ENCODE measurements at regions not wholly inside any gene's neighbourhood (a gene's known extent, or its start where the extent isn't known, plus 50 kb on each side); places are given as distances from the start of the nearest gene placed in this dataset.

GRCh38 chr6:113513086-113513485 lies 344.1 kb upstream of the MARCKS start:
- Mint-ChIP-seq H3K4me1 (no peaks in the 10 kb centered on the region), H3K36me3 (no peaks in the 10 kb centered on the region), H3K9me3 (peaks cover 0 to 5% (median 1%) of the 10 kb centered on the region in 3 donors), H3K4me3 (no peak overlapping the region), H3K27ac (no peak overlapping the region), H3K27me3 (peaks cover 0 to 12% of the 10 kb centered on the region in 2 donors)
- ChIA-PET CTCF (no interaction called here), POLR2A (no interaction called here)
- DNase-seq = no peak
- Histone ChIP-seq H3K36me3 (ENCODE audit: control insufficient read depth in 2 of 2, extremely low read depth in 1 of 2, insufficient read depth in 1 of 2, low read length in 1 of 2) (no peaks in the 10 kb centered on the region), H3K27me3 (replicated peaks in 1 of 2; ENCODE audit: control insufficient read depth in 2 of 2, extremely low read depth in 1 of 2, insufficient read depth in 2 of 2, low read length in 1 of 2) (peaks cover 0 to 2% of the 10 kb centered on the region in 2 experiments), H3K4me3 (ENCODE audit: control insufficient read depth in 1 of 2, extremely low read depth in 1 of 2, low read length in 1 of 2) (no peak overlapping the region), H3K9me3 (no peaks in the 10 kb centered on the region), H3K27ac (ENCODE audit: low read length) (no peak overlapping the region), H3K4me1 (ENCODE audit: control insufficient read depth in 1 of 2, extremely low read depth in 1 of 2, insufficient read depth in 2 of 2, low read length in 2 of 2) (no peaks in the 10 kb centered on the region)
- ATAC-seq (replicated peaks in 1 of 4) = no peak
- 83% methylated on average over 2 of the region's 4 CpGs for WGBS (ENCODE audit: insufficient coverage)

GRCh38 chr6:113522376-113522775 lies 334.8 kb upstream of the MARCKS start:
- WGBS (ENCODE audit: insufficient coverage) = no CpG with 5 or more reads among the region's 1 CpG
- Histone ChIP-seq H3K27ac (ENCODE audit: low read length) (no peak overlapping the region), H3K4me1 (ENCODE audit: control insufficient read depth in 1 of 2, extremely low read depth in 1 of 2, insufficient read depth in 2 of 2, low read length in 2 of 2) (no peaks in the 10 kb centered on the region), H3K36me3 (ENCODE audit: control insufficient read depth in 2 of 2, extremely low read depth in 1 of 2, insufficient read depth in 1 of 2, low read length in 1 of 2) (no peaks in the 10 kb centered on the region), H3K9me3 (no peaks in the 10 kb centered on the region), H3K27me3 (replicated peaks in 1 of 2; ENCODE audit: control insufficient read depth in 2 of 2, extremely low read depth in 1 of 2, insufficient read depth in 2 of 2, low read length in 1 of 2) (no peaks in the 10 kb centered on the region), H3K4me3 (ENCODE audit: control insufficient read depth in 1 of 2, extremely low read depth in 1 of 2, low read length in 1 of 2) (no peak overlapping the region)
- POLR2A ChIA-PET = no interaction called here
- H3K9me3 Mint-ChIP-seq = no peaks in the 10 kb centered on the region
- H3K27me3 Mint-ChIP-seq = no peaks in the 10 kb centered on the region
- CTCF ChIA-PET = no interaction called here
- DNase-seq (no peak), ATAC-seq (replicated peaks in 1 of 4) (no peak)
- no peaks in the 10 kb centered on the region for H3K36me3 Mint-ChIP-seq
- no peak overlapping the region for H3K27ac Mint-ChIP-seq
- H3K4me3 Mint-ChIP-seq = no peak overlapping the region
- no peaks in the 10 kb centered on the region for H3K4me1 Mint-ChIP-seq

GRCh38 chr6:113524826-113525225 lies 332.3 kb upstream of the MARCKS start:
- Mint-ChIP-seq H3K27me3 (no peaks in the 10 kb centered on the region), H3K36me3 (no peaks in the 10 kb centered on the region), H3K27ac (no peak overlapping the region), H3K9me3 (no peaks in the 10 kb centered on the region), H3K4me1 (no peaks in the 10 kb centered on the region), H3K4me3 (no peak overlapping the region)
- H3K4me3 ChIP-seq (ENCODE audit: control insufficient read depth in 1 of 2, extremely low read depth in 1 of 2, low read length in 1 of 2) = no peak overlapping the region
- no peaks in the 10 kb centered on the region for H3K27me3 ChIP-seq (replicated peaks in 1 of 2; ENCODE audit: control insufficient read depth in 2 of 2, extremely low read depth in 1 of 2, insufficient read depth in 2 of 2, low read length in 1 of 2)
- WGBS (ENCODE audit: insufficient coverage) = 83% methylated on average over 1 of the region's 1 CpG
- H3K4me1 ChIP-seq (ENCODE audit: control insufficient read depth in 1 of 2, extremely low read depth in 1 of 2, insufficient read depth in 2 of 2, low read length in 2 of 2) = no peaks in the 10 kb centered on the region
- POLR2A ChIA-PET = no interaction called here
- no peak overlapping the region for H3K27ac ChIP-seq (ENCODE audit: low read length)
- no peaks in the 10 kb centered on the region for H3K36me3 ChIP-seq (ENCODE audit: control insufficient read depth in 2 of 2, extremely low read depth in 1 of 2, insufficient read depth in 1 of 2, low read length in 1 of 2)
- ATAC-seq (replicated peaks in 1 of 4) = no peak
- CTCF ChIA-PET = no interaction called here
- no peak for DNase-seq
- no peaks in the 10 kb centered on the region for H3K9me3 ChIP-seq

- H3K36me3 Mint-ChIP-seq = no peaks in the 10 kb centered on the region
- POLR2A ChIA-PET = no interaction called here
- no peaks in the 10 kb centered on the region for H3K9me3 Mint-ChIP-seq
- Histone ChIP-seq H3K27ac (ENCODE audit: low read length) (no peak overlapping the region), H3K27me3 (replicated peaks in 1 of 2; ENCODE audit: control insufficient read depth in 2 of 2, extremely low read depth in 1 of 2, insufficient read depth in 2 of 2, low read length in 1 of 2) (no peaks in the 10 kb centered on the region), H3K9me3 (no peaks in the 10 kb centered on the region), H3K4me3 (ENCODE audit: control insufficient read depth in 1 of 2, extremely low read depth in 1 of 2, low read length in 1 of 2) (no peak overlapping the region), H3K36me3 (ENCODE audit: control insufficient read depth in 2 of 2, extremely low read depth in 1 of 2, insufficient read depth in 1 of 2, low read length in 1 of 2) (no peaks in the 10 kb centered on the region), H3K4me1 (ENCODE audit: control insufficient read depth in 1 of 2, extremely low read depth in 1 of 2, insufficient read depth in 2 of 2, low read length in 2 of 2) (no peaks in the 10 kb centered on the region)
- H3K27ac Mint-ChIP-seq = no peak overlapping the region
- ATAC-seq (replicated peaks in 1 of 4) (no peak), DNase-seq (no peak)
- no peaks in the 10 kb centered on the region for H3K27me3 Mint-ChIP-seq
- no CpG with 5 or more reads among the region's 1 CpG for WGBS (ENCODE audit: insufficient coverage)
- H3K4me1 Mint-ChIP-seq = no peaks in the 10 kb centered on the region
- CTCF ChIA-PET = no interaction called here
- H3K4me3 Mint-ChIP-seq = no peak overlapping the region
Observed at GRCh38 chr6:113526553-113526952, 330.6 kb upstream of the MARCKS start.

- DNase-seq = no peak
- H3K27ac ChIP-seq (ENCODE audit: low read length) = no peak overlapping the region
- Mint-ChIP-seq H3K9me3 (no peaks in the 10 kb centered on the region), H3K27ac (no peak overlapping the region), H3K4me3 (no peak overlapping the region), H3K4me1 (no peaks in the 10 kb centered on the region), H3K27me3 (no peaks in the 10 kb centered on the region), H3K36me3 (no peaks in the 10 kb centered on the region)
- H3K27me3 ChIP-seq (replicated peaks in 1 of 2; ENCODE audit: control insufficient read depth in 2 of 2, extremely low read depth in 1 of 2, insufficient read depth in 2 of 2, low read length in 1 of 2) = no peaks in the 10 kb centered on the region
- H3K4me1 ChIP-seq (ENCODE audit: control insufficient read depth in 1 of 2, extremely low read depth in 1 of 2, insufficient read depth in 2 of 2, low read length in 2 of 2) = no peaks in the 10 kb centered on the region
- H3K9me3 ChIP-seq = no peaks in the 10 kb centered on the region
- POLR2A ChIA-PET = no interaction called here
- no peaks in the 10 kb centered on the region for H3K36me3 ChIP-seq (ENCODE audit: control insufficient read depth in 2 of 2, extremely low read depth in 1 of 2, insufficient read depth in 1 of 2, low read length in 1 of 2)
- H3K4me3 ChIP-seq (ENCODE audit: control insufficient read depth in 1 of 2, extremely low read depth in 1 of 2, low read length in 1 of 2) = no peak overlapping the region
- ATAC-seq (replicated peaks in 1 of 4) = no peak
- CTCF ChIA-PET = no interaction called here
- 100% methylated on average over 1 of the region's 3 CpGs for WGBS (ENCODE audit: insufficient coverage)
Observed at GRCh38 chr6:113526995-113527394, 330.1 kb upstream of the MARCKS start.

- no peaks in the 10 kb centered on the region for H3K27me3 ChIP-seq (replicated peaks in 1 of 2; ENCODE audit: control insufficient read depth in 2 of 2, extremely low read depth in 1 of 2, insufficient read depth in 2 of 2, low read length in 1 of 2)
- POLR2A ChIA-PET = no interaction called here
- Mint-ChIP-seq H3K4me3 (no peak overlapping the region), H3K9me3 (no peaks in the 10 kb centered on the region), H3K36me3 (no peaks in the 10 kb centered on the region), H3K27me3 (no peaks in the 10 kb centered on the region), H3K4me1 (no peaks in the 10 kb centered on the region), H3K27ac (no peak overlapping the region)
- H3K36me3 ChIP-seq (ENCODE audit: control insufficient read depth in 2 of 2, extremely low read depth in 1 of 2, insufficient read depth in 1 of 2, low read length in 1 of 2) = no peaks in the 10 kb centered on the region
- WGBS (ENCODE audit: insufficient coverage) = no CpG with 5 or more reads among the region's 3 CpGs
- no peak overlapping the region for H3K4me3 ChIP-seq (ENCODE audit: control insufficient read depth in 1 of 2, extremely low read depth in 1 of 2, low read length in 1 of 2)
- H3K4me1 ChIP-seq (ENCODE audit: control insufficient read depth in 1 of 2, extremely low read depth in 1 of 2, insufficient read depth in 2 of 2, low read length in 2 of 2) = no peaks in the 10 kb centered on the region
- no peaks in the 10 kb centered on the region for H3K9me3 ChIP-seq
- ATAC-seq (replicated peaks in 1 of 4) (no peak), DNase-seq (no peak)
- no peak overlapping the region for H3K27ac ChIP-seq (ENCODE audit: low read length)
- CTCF ChIA-PET = no interaction called here
Observed at GRCh38 chr6:113528111-113528510, 329.0 kb upstream of the MARCKS start.

- H3K27me3 Mint-ChIP-seq = no peaks in the 10 kb centered on the region
- ATAC-seq (replicated peaks in 1 of 4) (no peak), DNase-seq (no peak)
- H3K9me3 ChIP-seq = no peaks in the 10 kb centered on the region
- no peaks in the 10 kb centered on the region for H3K9me3 Mint-ChIP-seq
- H3K4me1 Mint-ChIP-seq = no peaks in the 10 kb centered on the region
- H3K36me3 ChIP-seq (ENCODE audit: control insufficient read depth in 2 of 2, extremely low read depth in 1 of 2, insufficient read depth in 1 of 2, low read length in 1 of 2) = no peaks in the 10 kb centered on the region
- ChIA-PET CTCF (no interaction called here), POLR2A (no interaction called here)
- no peaks in the 10 kb centered on the region for H3K4me1 ChIP-seq (ENCODE audit: control insufficient read depth in 1 of 2, extremely low read depth in 1 of 2, insufficient read depth in 2 of 2, low read length in 2 of 2)
- no peaks in the 10 kb centered on the region for H3K27me3 ChIP-seq (replicated peaks in 1 of 2; ENCODE audit: control insufficient read depth in 2 of 2, extremely low read depth in 1 of 2, insufficient read depth in 2 of 2, low read length in 1 of 2)
- H3K27ac Mint-ChIP-seq = no peak overlapping the region
- no peaks in the 10 kb centered on the region for H3K36me3 Mint-ChIP-seq
- no peak overlapping the region for H3K4me3 ChIP-seq (ENCODE audit: control insufficient read depth in 1 of 2, extremely low read depth in 1 of 2, low read length in 1 of 2)
- no peak overlapping the region for H3K27ac ChIP-seq (ENCODE audit: low read length)
- no peak overlapping the region for H3K4me3 Mint-ChIP-seq
Observed at GRCh38 chr6:113529196-113529595, 327.9 kb upstream of the MARCKS start.
